ENCODE measurements at regions not wholly inside any gene's neighbourhood (a gene's known extent, or its start where the extent isn't known, plus 50 kb on each side); places are given as distances from the start of the nearest gene placed in this dataset.
"Not testable (repeated sequence)": the region's sequence is repeated elsewhere in the genome, so short reads cannot be mapped to it uniquely, and the experiment has no call there.

- TF ChIP-seq FOXK2 (IDR thresholded peaks at IDR 0.05) (no peak), FOXA1 (IDR thresholded peaks at IDR 0.05) (no peak)
- ChIA-PET CTCF (no interaction called here), POLR2A (no interaction called here)
- DNase-seq (ENCODE audit: extremely low spot score) = no peak
These were observed 279.7 kb downstream of the SPRY1 start for GRCh38 chr4:123676071-123676889.

GRCh38 chr4:123676890-123677229 lies 280.3 kb downstream of the SPRY1 start:
- TF ChIP-seq LEF1 (IDR thresholded peaks at IDR 0.05; ENCODE audit: borderline replicate concordance) (no peak), SP1 (IDR thresholded peaks at IDR 0.05) (no peak), FOXA1 (IDR thresholded peaks at IDR 0.05) (no peak), NFRKB (IDR thresholded peaks at IDR 0.05) (no peak)
- POLR2A ChIA-PET = no interaction called here
- CTCF ChIA-PET = no interaction called here
- no peak for DNase-seq (ENCODE audit: extremely low spot score)

DNA sequence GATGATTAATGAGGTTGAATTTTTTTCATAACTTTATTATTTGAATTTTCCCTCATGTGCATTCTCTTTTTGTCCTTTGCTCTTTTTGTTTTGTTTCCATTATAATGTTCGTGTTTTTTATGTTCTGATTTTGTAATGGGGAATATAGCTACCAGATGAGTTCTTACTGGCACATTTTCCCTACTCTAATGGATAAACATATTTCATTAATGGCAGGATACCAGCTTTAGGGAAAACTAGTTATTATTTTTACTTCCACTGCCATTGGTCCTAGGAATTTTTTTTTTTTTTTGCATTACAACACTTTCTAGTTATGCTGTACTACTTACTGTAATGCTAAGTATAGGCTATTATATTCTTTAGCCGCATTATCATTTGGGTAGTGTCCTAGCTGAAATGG lies 286.3 kb downstream of the SPRY1 start:
- POLR2A ChIA-PET = no interaction called here
- CTCF ChIA-PET = no interaction called here
- no peak for DNase-seq (ENCODE audit: extremely low spot score)
- TF ChIP-seq FOXM1 (IDR thresholded peaks at IDR 0.05; ENCODE audit: borderline replicate concordance) = no peak

DNA sequence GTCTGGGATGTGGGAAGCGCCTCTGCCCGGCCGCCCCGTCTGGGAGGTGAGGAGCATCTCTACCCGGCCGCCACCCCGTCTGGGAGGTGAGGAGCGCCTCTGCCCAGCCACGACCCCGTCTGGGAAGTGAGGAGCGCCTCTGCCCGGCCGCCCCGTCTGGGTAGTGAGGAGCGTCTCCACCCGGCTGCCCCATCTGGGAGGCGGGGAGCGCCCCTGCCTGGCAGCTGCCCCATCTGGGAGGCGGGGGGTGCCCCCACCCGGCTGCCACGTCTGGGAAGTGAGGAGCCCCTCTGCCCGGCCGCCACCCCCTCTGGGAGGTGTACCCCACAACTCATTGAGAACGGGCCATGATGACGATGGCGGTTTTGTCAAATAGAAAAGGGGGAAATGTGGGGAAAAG lies 288.3 kb downstream of the SPRY1 start:
- POLR2A ChIA-PET; CTCF ChIA-PET; DNase-seq (ENCODE audit: extremely low spot score): not testable (repeated sequence)

DNA sequence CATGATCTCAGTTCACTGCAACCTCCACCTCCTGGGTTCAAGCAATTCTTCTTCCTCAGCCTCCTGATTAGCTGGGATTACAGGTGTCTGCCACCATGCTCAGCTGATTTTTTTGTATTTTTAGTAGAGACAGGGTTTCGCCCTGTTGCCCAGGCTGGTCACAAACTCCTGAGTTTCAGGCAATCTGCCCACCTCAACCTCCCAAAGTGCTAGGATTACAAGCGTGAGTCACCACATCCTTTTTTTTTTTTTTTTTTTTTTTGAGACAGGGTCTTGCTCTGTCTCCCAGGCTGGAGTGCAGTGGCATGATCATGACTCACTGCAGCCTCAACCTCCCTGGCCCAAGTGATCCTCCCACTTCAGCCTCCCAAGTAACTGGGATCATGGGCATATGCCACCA lies 298.9 kb downstream of the SPRY1 start:
- POLR2A ChIA-PET; CTCF ChIA-PET; DNase-seq (ENCODE audit: extremely low spot score): not testable (repeated sequence)

DNA sequence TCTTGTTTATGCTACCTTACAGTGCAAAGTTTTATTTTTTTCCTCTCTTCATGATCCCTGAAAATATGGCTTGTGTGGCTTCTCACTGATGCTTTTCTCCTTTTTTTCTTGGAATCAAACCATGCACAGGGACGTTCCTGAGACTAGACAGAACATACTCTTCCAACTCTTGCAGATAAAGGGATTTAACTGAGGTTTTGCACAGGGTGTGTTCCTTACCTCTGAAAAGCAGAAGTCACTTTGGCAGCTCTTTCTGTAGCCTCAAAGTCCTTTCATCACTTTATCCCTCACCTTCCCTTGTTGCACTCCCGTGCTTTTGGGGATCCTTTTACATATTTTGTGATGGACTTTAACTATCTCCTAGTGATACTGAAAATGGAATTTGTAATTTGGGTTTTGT lies 300.1 kb downstream of the SPRY1 start:
- no peak for DNase-seq (ENCODE audit: extremely low spot score)
- TF ChIP-seq BHLHE40 (IDR thresholded peaks at IDR 0.05; ENCODE audit: borderline replicate concordance) (no peak), ELF4 (IDR thresholded peaks at IDR 0.05) (no peak)
- TF ChIP-seq, protein P1, sequence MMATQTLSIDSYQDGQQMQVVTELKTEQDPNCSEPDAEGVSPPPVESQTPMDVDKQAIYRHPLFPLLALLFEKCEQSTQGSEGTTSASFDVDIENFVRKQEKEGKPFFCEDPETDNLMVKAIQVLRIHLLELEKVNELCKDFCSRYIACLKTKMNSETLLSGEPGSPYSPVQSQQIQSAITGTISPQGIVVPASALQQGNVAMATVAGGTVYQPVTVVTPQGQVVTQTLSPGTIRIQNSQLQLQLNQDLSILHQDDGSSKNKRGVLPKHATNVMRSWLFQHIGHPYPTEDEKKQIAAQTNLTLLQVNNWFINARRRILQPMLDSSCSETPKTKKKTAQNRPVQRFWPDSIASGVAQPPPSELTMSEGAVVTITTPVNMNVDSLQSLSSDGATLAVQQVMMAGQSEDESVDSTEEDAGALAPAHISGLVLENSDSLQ (IDR thresholded peaks at IDR 0.05) = no peak
- CTCF ChIA-PET = no interaction called here
- POLR2A ChIA-PET = no interaction called here

DNA sequence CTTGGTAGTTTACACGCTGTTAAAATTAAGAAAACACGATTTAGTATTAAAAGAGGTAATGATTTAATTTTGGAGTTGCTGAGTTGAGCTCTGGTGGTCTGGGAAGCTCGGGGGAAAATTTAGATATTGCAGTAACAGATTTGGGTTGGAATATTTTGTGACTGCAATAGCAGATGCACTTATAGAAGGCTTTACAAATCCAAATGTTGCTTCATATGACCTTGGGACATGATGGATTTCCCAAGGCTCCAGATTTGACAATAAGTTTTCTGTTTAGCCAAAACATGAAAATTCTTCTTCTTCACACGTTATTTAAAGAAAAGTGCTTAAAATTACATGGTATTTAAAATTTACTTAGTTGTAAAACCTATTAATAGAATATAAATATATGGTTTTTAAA lies 302.0 kb downstream of the SPRY1 start:
- TF ChIP-seq SP1 (IDR thresholded peaks at IDR 0.05) (no peak), FOXA1 (IDR thresholded peaks at IDR 0.05) (no peak), ELF4 (IDR thresholded peaks at IDR 0.05) (no peak), FOXK2 (IDR thresholded peaks at IDR 0.05) (no peak), ARNT (IDR thresholded peaks at IDR 0.05) (no peak), L3MBTL2 (conservative IDR thresholded peaks at IDR 0.05) (no peak), LEF1 (IDR thresholded peaks at IDR 0.05; ENCODE audit: borderline replicate concordance) (no peak), HDGF (IDR thresholded peaks at IDR 0.05; ENCODE audit: borderline replicate concordance) (no peak), NFRKB (IDR thresholded peaks at IDR 0.05) (no peak), TARDBP (IDR thresholded peaks at IDR 0.05) (no peak), CTBP1 (IDR thresholded peaks at IDR 0.05; ENCODE audit: borderline replicate concordance) (no peak), FOXM1 (IDR thresholded peaks at IDR 0.05; ENCODE audit: borderline replicate concordance) (no peak)
- TF ChIP-seq, protein P1 (IDR thresholded peaks at IDR 0.05) = no peak
- CTCF ChIA-PET = interaction anchor here (0.7 kb wide), 1 partner anchor 374 kb away, joined by 3 read pairs; no protein-coding TSS in a partner anchor
- DNase-seq (ENCODE audit: extremely low spot score) = no peak
- POLR2A ChIA-PET = no interaction called here

DNA sequence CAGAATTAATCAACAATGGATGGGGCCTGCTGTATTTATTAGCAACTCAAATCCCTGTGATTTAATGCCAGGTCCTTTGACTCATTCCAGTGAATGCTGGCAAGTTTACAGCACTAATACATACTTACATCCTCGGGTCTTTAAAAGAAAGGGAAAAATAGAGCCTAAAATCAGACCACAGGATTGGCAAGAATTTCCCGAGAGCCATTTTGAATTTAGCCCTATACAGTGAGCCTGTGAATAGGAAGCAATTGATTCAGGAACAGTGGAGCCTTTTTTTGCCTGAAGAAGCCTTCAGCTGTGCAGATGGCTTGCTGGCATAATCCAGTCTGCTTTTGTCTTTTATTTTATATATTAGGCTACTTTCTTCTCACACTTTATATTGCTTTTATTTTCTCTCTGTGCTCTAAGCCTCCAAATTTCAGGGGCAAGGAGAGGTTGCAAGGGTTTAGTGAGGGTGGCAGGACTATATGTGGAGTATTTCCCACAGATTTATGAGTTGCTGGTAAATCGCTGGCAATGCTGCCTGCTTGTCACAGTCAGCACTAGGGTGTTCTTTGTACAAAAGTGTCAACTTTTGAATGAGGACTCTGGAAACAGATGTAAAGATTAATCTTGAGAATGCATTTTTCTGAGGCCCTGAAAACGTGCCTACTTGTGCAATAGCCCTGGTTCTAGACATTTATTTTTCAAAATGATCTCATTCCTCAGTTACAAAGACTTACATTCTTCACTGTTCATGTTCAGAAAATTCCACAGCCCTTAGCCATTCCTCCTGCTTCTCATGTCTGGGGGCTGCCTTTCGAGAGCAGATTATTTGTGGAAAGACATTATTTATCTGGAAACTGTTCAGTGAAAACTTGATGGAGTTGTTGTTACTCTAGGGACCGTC lies 303.5 kb downstream of the SPRY1 start:
- POLR2A ChIA-PET = no interaction called here
- TF ChIP-seq CTBP1 (IDR thresholded peaks at IDR 0.05; ENCODE audit: borderline replicate concordance) = no peak
- TF ChIP-seq ZNF384 (IDR thresholded peaks at IDR 0.05) = no peak
- TF ChIP-seq NFRKB (IDR thresholded peaks at IDR 0.05) = no peak
- TF ChIP-seq TARDBP (IDR thresholded peaks at IDR 0.05) = no peak
- no peak for TF ChIP-seq SP1 (IDR thresholded peaks at IDR 0.05)
- no peak for TF ChIP-seq LEF1 (IDR thresholded peaks at IDR 0.05; ENCODE audit: borderline replicate concordance)
- TF ChIP-seq L3MBTL2 (conservative IDR thresholded peaks at IDR 0.05) = no peak
- TF ChIP-seq HDGF (IDR thresholded peaks at IDR 0.05; ENCODE audit: borderline replicate concordance) = no peak
- CTCF ChIA-PET = no interaction called here
- DNase-seq (ENCODE audit: extremely low spot score) = no peak
